NCI-H1436 (cell line): ENCODE measurements at regions not wholly inside any gene's neighbourhood (a gene's known extent, or its start where the extent isn't known, plus 50 kb on each side); places are given as distances from the start of the nearest gene placed in this dataset.
"Not testable (repeated sequence)": the region's sequence is repeated elsewhere in the genome, so short reads cannot be mapped to it uniquely, and the experiment has no call there.

Experiments used
- DNase-seq: peaks from one replicate; lab custom pipeline; 2025; lab: John Stamatoyannopoulos, UW

DNA sequence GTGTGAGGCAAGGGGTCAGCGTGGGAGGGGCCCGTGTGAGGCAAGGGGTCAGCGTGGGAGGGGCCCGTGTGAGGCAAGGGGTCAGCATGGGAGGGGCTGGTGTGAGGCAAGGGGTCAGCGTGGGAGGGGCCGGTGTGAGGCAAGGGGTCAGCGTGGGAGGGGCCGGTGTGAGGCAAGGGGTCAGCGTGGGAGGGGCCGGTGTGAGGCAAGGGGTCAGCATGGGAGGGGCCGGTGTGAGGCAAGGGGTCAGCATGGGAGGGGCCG lies 119.2 kb downstream of the SEPTIN14 start:
- not testable (repeated sequence) for DNase-seq

DNA sequence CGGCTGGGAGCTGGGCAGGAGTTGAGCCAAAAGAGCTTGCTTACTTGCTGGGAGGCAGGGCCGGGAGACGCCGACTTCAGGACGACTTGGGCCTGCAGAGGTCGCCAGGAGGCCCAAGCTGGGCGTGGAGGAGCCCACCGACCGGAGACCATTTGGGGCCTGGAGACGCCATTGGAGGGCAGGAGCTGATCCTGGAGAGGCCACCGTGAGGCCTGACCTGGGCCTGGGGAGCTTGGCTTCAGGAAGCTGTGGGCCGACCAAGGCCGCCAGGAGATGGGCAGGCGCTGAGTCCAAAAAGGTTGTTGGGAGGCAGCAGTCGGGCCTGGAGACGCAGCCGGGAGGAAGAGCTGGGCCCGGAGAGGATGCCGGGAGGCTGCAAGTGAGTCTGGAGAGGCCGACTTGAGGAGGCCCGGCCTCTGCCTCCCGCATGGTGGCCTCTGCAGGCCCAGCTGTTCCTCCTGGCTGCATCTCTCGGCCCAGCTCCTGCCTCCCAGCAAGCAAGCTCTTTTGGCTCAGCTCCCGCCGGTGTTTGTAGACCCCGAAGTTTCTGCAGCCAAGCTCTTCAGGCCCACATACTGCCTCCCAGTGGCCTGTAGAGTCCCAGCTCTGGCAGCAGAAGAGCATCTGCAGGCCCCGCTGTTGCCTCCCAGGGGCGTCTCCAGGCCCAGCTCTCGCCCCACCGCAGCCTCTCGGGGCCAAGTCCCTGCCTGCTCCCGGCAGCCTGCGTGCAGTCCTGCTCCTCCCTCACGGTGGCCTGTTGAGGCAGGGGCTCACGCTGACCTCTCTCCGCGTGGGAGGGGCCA lies 119.7 kb downstream of the SEPTIN14 start:
- DNase-seq, result not testable (repeated sequence)

DNA sequence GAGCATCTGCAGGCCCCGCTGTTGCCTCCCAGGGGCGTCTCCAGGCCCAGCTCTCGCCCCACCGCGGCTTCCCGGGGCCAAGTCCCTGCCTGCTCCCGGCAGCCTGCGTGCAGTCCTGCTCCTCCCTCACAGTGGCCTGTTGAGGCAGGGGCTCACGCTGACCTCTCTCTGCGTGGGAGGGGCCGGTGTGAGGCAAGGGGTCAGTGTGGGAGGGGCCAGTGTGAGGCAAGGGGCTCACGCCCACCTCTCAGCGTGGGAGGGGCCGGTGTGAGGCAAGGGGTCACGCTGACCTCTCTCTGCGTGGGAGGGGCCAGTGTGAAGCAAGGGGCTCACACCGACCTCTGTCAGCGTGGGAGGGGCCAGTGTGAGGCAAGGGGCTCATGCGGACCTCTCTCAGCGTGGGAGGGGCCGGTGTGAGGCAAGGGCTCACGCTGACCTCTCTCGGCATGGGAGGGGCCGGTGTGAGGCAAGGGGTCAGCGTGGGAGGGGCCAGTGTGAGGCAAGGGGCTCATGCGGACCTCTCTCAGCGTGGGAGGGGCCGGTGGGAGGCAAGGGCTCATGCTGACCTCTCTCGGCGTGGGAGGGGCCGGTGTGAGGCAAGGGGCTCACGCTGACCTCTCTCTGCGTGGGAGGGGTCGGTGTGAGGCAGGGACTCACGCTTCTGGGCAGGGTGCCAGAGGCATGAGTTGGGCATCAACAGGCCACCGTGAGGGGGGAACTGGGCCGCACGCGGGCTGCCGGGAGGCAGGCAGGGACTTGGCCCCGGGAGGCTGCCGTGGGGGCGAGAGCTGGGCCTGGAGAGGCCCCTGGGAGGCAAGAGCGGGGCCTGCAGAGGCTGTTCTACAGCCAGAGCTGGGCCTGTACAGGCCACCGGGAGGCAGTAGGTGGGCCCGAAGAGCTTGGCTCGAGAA lies 120.6 kb downstream of the SEPTIN14 start:
- not testable (repeated sequence) for DNase-seq

DNA sequence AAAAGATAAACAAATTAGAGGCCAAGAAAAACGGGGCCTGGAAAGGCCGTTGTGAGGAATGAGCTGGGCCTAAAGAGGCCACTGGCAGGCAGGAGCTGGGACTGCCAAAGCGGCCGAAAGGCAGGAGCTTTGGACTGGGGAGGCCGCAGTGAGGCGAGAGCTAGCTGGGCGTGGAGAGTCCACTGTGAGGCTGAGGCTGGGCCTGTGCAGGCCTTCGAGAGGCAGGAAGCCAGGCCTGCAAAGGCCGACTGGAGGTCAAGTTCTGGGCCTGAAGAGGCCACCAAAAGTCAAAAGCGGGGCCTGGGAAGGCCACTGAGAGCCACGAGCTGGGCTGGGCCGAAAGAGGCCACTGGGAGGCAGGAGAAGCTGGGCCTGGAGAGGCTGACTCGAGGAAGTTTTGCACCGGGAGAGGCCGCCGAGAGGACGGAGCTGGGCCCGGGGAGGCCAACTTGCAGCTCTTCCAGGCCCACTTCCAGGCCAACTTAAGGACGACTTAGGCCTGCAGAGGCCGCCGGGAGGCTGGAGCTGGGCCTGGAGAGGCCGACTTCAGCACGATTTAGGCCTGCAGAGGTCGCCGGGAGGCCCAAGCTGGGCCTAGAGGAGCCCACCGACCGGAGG lies 121.8 kb downstream of the SEPTIN14 start:
- DNase-seq, result not testable (repeated sequence)

DNA sequence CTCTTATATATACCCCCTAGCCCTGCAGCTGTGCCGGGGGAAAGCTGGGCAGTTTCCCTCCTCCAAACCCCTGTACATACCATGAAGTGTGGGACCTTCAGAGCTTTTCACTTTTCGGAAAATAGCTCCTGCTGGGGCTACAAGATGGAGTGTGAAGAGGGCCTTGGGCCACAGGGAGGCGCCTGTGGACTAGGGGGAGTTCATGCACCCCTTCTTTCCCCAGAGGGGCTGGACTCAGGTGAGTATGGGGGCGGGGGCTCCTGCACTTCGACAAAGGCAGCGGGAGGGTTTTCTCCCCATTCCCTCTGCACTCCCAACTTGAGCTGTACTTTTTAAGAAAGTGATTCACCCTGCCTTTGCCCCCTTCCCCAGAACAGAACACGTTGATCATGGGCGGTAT lies 122.5 kb downstream of the SEPTIN14 start:
- not testable (repeated sequence) for DNase-seq

DNA sequence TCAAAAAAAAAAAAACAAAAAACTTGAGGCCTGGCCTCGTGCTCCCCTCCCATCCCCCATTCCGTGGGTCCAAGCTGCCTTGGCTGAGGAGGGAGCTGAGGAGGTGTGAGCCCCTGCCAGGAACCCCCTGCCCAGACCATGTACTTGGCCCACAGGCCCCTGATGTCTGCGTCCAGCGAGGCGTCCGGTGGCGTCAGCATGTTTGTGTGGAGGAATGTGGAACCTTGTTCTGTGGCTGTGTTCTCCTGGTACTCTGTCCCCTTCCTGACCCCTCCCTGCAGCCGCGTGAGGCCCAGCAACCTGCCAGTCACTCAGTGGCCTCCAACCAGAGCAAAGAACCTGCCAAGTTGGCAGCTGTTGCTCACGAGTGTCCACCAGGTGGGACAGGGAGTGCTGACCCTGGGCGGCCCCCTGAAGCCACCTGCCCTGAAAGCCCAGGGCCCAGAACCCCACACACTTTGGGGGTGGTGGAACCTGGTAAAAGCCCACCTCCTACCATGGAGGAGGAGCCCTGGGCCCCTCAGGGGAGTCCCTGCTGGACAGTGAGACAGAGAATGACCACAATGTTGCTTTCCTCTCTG lies 125.8 kb downstream of the SEPTIN14 start:
- DNase-seq, result not testable (repeated sequence)

DNA sequence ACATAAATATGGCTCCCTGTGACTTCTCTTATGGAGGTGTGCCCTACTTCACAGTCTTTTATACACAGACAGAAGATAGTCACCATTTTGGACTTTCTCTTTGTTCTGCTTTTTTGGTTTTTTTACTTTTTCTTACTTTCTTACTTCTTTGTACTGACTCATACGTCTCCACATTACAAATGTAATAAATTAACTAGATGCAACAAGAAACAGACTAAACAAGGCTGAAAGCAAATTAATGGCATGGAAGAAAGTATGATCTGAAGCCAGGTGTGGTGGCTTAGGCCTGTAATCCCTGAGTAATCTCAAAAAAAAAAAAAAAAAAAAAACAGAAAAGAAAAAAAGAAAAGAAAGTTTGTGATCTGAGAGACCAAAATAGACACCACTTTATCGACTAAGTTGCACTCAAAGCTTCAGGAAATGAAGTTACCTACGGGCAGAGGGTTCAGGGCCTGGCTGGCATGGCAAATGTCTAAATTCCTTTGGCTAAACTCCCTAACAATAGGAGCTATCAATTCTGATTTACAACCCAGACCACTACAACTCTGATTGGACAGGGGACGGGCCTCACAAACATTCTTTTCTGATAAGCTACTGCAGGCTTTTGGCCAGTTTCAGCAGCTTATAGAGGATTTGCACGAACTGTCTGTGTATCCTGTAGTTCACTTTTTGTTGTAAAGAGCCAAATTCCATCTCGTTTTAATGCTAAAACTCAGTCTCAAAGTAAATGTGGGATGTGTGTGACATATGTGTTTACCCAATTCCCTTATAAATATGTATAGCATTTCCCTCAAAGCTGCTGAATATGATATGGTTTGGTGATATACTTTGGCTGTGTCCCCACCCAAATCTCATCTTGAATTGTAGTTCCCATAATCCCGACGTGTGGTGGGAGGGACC lies 129.1 kb downstream of the SEPTIN14 start:
- no peak for DNase-seq

DNA sequence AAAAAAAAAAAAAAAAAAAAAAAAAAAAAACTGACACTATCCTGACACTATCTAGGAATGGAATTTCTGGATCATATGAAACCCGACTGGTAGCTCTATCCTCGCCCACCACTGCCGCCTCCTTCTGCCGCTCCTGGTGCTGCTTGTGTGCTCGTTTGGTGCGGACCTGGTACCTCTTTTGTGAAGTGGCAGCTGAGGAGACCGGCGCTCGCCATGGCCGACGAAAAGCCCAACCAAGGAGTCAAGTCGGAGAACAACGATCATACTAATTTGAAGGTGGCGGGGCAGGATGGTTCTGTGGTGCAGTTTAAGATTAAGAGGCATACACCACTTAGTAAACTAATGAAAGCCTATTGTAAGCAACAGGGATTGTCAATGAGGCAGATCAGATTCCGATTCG lies 130.6 kb downstream of the SEPTIN14 start:
- no peak for DNase-seq

DNA sequence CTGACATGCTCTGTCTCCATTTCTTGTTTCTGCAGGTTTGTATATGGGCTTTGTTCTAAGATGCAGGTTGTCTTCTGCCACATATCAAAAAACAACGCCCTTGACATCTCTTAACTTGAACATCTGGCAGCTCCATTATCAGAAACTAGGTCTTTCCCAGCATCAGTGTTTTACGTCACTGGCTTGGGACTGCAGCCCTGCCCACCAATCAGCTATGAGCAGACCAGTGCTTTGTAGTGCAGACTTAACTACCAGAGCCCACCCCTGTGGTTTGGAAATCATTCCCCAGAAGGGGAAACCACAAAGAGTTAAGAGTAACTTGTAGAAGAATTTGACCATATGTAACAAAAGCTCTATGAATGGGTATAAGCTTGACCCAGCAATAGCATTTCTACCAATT lies 132.4 kb downstream of the SEPTIN14 start:
- DNase-seq, result no peak

DNA sequence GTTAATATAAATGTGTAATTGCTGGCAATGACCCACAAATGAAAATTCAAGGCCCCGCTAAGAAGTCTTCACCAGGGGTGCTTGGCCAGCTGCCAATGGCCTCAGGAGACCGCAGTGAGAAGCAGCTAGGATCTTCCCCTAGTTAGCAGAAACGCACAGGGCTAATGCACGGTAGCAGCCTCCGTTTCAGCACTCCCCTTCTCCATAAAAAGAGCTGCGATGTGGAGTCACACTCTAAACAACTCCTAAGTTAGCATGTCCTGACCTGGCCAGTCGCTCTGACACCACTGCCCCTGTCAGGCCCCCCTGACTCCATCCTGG lies 139.0 kb downstream of the SEPTIN14 start:
- no peak for DNase-seq

DNA sequence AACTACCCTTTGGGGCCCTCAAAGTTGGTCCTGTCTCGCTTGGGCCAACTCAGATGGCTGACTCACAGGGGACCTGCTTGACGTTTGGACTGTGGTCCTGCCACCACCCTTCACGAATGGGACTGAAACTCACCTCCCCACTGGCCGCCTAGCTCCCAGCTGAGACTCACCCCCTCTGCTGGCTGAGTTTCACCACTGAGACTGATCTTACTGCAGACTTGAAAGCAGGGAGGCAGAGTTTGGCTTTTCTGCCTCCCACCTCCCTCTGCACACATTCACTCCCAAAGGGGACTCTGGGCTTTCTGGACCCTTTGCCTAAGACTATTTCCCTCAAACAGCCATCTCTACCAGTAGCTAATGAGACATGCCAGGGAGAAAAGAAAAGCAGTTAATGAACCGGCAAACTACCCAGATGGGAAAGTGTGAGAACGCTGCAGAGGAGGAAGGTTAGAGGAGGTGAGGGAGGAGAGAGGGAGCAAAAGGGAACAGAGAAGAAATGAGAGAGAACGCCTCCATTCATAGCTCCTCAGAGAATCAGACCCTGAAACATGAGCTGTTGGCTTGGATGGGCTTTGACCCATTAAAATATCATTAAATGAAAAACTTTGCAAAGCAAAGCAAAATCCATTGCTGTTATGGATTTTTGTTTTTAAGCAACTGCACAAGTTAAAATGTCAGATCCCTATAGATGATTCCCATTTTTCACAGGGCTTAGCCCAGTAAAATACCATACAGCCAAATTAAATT lies 139.5 kb downstream of the SEPTIN14 start:
- not testable (repeated sequence) for DNase-seq

DNA sequence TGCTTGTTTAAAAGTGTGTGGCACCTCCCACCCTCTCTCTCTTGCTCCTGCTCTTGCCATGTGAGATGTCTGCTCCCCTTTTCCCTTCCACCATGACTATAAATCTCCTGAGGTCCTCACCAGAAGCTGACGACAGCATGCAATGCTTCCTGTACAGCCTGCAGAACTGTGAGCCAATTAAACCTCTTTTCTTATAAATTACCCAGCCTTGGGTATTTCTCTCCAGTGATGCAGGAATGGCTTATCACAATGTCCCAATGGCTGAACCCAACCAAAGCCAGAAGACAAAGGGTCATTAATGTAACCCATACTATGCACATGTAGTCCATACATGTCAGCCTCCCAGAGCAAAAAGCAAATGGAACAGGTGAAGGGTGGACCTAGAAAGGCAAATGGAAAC lies 141.5 kb downstream of the SEPTIN14 start:
- not testable (repeated sequence) for DNase-seq

DNA sequence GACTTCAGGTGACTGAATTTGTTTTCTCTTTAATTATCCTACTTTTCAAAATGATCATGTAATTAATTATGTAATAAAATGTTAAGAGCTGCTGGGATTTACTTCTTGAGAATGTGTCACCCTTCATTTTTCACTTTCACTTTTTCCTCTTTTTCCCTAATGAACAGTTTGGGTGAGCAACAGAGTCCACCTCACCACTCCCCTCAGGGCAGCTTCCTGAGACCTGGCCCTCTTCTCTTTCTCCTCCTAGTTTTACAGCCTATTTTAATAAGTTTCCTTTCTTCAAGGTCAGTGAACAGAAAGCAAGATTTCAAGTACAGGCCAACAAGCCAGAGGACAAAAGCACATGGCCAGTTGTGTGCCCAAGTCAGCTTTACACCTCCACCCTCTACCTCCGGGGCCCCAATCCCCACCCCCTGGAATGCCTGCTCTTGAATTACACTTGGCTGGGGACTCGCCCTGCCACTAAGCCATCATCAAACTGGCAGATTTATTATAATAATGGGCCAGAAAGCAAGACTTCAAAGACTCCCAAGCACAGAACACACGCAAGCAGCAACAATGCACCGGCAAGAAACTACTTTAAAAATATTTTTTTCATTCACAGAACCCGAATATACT lies 143.1 kb upstream of the VOPP1 start:
- DNase-seq, result not testable (repeated sequence)

DNA sequence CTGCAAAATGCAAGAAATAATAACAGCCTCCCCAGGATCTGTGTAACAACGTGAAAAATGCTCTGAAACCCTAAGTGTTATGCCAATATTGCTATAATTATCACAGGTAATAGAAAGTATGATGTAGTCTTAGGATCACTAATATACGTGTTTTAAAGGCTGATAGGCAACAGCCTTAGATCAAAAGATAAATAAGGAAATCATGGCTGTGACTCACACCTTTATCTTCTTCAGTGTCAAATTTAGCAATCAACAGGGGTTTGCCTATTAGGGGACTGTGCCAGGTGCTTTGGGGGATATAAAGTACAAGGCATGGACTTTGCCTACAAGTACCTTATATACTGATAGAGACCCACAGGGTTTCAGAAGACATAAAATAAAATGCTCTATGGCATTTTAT lies 142.1 kb upstream of the VOPP1 start:
- DNase-seq, result not testable (repeated sequence)

DNA sequence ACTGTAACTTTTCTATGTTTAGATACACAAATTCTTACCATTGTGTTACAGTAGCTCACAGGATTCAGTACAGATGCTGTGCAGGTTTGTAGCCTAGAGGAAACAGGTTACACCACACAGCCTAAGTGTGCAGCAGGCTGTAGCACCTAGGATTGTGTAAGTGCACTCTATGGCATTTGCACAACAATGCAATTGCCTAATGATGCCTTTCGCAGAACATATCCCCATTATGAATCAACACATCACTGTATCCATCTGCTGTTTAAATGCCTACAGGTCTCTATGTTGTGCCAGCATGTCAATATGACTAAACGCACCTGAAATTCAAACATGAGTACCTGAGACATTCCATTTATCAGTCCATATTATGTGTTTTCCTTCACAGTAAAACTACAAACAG lies 138.0 kb upstream of the VOPP1 start:
- not testable (repeated sequence) for DNase-seq

DNA sequence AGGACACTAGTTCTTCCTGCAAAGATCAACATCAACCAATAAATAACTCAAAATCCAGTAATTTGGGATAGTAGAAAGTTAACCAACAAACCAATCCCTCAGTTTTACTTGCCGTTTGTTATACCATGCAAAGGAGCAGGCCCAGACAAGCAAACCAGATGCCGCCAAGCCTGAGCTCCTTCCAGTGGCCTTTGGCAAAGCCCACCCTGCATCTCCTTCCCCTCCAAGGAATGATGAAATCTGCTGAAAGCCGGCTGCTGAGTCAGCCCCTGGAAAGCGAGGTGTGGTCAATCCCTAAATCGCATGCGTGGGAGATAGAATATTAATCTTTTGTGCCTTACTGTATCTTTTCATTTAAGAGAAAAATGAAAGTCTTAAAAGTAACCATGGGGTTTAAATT lies 135.7 kb upstream of the VOPP1 start:
- DNase-seq, result not testable (repeated sequence)

DNA sequence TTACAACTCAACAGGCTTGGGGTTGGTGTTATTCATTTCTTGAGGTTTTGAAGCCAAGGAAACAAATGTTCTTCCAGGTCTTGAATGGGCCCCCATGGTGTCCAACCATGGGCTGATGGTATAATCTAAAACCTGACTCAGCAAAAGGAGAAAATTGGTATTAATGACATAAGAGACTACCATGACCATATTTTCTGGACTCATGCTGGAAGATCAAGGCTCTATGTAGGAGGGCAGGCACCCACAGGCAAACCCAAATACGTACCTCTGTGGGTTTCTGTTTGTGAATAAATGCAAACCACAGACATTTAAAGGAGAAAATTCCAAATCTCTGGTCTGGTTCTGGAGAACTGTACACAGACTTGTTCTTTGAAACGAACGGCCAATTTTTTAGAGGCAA lies 135.1 kb upstream of the VOPP1 start:
- DNase-seq, result not testable (repeated sequence)

DNA sequence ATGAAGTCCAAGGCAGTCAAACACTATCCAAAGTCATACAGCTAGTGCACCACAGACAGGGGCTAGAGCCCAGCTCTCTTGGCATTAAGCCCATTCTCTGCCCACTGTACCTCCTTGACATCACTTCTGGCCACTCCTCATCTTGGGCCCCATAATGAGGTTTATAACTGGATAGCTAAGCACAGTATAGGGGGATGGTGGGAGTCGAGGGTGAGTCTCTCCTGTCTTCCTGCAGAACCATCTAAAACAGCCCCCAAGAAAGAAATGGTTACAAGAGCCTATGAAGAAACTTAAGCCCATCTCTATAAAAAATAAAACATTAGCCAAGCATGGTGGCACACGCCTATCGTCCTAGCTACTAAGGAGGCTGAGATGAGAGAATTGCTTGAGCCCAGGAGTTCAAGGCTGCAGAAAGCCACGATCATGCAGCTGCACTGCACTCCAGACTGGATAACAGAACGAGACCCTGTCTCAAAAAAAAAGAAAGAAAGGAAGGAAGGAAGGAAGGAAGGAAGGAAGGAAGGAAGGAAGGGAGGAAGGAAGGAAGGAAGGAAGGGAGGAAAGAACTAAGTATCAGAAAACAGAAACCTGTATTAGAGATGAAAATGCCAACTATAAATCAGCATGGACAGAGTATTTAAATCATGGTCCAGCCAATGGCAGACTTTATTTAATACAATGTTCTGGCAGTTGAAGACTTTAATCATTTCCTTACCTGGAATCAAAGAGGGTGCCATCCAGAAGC lies 134.3 kb upstream of the VOPP1 start:
- not testable (repeated sequence) for DNase-seq

DNA sequence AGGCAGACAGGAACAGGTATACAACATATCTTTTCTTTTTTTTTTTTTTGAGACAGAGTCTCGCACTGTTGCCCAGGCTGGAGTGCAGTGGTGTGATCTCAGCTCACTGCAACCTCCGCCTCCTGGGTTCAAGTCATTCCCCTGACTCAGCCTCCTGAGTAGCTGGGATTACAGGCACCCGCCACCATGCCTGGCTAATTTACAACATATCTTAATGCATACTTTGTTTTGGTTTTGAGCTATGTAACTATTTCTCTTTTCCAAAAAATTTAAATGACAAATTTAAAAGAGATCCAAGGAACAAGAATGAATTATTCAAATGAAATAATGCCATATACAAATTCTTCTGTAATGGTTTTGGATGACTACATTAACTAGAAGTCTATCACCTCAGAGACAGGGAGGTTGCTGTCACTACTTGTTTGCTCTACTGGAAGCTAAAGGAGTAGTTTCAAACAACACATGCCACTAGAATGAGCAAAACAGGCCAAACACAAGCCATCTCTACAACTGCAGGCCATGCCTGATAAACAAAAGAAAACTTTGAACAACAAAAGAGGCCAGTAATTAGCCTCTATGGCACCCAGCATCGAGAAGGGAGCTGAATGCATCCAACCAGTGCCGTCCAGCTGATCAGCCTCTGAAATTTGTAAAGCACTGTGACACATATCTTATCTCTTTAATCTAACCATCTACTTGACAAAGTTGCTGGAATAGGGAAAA lies 133.6 kb upstream of the VOPP1 start:
- DNase-seq, result not testable (repeated sequence)
